VCaP (cell line): ENCODE measurements at regions not wholly inside any gene's neighbourhood (a gene's known extent, or its start where the extent isn't known, plus 50 kb on each side); places are given as distances from the start of the nearest gene placed in this dataset.

Experiments
- H3K27ac ChIP-seq: fragments of 450-650 bp; 2 replicates; pipeline ENCODE4 v1.5.1; 2017
- CTCF ChIP-seq: fragments of 450-650 bp; conservative IDR thresholded peaks from 2 replicates; pipeline ENCODE4 v1.5.1; 2017; ENCODE audit warnings: mild to moderate bottlenecking, moderate library complexity

DNA sequence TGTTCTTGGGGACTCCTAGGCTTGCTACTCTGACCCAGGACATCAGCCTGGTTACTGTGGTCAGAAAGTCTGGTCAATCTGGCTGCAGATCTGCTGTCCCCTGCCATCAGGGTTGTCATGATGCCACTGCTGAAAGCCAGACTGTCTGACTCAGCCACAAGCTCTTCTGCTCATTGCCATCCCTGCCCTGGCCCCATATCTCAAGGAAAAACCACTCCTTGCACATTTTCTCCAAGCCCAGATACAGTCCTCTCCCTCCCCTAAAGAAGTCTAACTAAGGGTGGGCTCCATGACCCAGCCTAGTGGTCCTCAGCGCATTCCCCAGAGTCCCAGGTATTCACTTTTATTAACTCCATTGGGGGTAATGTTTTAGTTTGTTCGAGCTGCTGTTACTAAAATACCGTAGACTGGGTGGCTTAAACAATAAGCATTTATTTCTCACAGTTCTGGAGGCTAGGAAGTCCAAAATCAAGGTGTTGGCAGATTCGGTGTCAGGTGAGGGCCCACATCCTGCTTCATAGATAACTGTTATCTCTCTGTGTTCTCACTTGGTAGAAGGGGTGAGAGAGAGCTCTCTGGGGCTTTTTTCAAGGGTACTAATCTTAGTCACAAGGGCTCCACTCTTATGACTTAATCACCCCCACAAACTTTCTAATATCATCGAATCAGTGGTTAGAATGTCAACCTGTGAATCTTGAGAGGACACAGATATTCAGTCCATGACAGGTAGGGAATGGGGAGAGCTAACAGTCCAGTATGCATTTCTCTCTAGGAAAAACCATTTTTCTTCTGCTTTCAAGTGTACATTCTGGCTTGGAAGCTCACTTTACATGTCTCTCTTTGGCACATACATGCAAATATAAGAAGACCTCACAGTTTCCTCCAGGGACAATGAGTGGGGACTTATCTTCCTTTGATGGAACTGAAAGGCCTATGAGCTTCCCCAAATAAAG, 94.8 kb upstream of the CXCR4 start:
- TF ChIP-seq CTCF: no peak
- no peak overlapping the region for H3K27ac ChIP-seq

- no peak for TF ChIP-seq CTCF
These were observed 93.8 kb upstream of the CXCR4 start for GRCh38 chr2:136211701-136212100.

GRCh38 chr2:136210822-136211221, 92.9 kb upstream of the CXCR4 start:
- no peak for TF ChIP-seq CTCF
- no peak overlapping the region for H3K27ac ChIP-seq

More at GRCh38 chr2:136211701-136212100, 93.8 kb upstream of the CXCR4 start:
- H3K27ac ChIP-seq: no peak overlapping the region

GRCh38 chr2:136210455-136210805, 92.5 kb upstream of the CXCR4 start:
- no peak for TF ChIP-seq CTCF
- no peak overlapping the region for H3K27ac ChIP-seq

GRCh38 chr2:136209561-136210454, 91.9 kb upstream of the CXCR4 start:
- no peak for TF ChIP-seq CTCF

GRCh38 chr2:136208682-136209420, 90.9 kb upstream of the CXCR4 start:
- H3K27ac ChIP-seq: no peak overlapping the region
- no peak for TF ChIP-seq CTCF

More at GRCh38 chr2:136209561-136210454, 91.9 kb upstream of the CXCR4 start:
- H3K27ac ChIP-seq: no peak overlapping the region

DNA sequence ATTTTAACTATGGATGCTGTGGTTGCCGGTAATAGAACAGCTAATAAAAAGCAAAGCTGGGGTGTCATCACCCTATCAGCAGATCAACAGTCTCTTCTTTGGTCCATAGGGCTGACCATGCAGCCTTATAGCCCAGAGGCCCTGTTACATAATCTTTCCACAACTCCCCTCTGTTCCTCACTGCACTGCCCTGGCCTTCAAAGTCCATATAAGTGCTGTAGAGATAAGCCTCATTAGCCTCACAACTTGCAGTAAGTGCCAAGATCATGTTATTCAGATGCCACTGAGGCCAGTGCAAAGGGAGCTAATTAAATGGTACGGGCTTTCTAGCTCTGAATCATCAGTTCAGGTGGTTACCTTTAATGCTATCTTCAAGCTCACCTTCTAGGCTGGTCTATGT, 89.7 kb upstream of the CXCR4 start:
- no peak overlapping the region for H3K27ac ChIP-seq
- no peak for TF ChIP-seq CTCF
